ENCODE measurements at regions not wholly inside any gene's neighbourhood (a gene's known extent, or its start where the extent isn't known, plus 50 kb on each side); places are given as distances from the start of the nearest gene placed in this dataset.
"Not testable (repeated sequence)": the region's sequence is repeated elsewhere in the genome, so short reads cannot be mapped to it uniquely, and the experiment has no call there.

GRCh38 chr3:117842086-117842485, 1132.5 kb downstream of the TUSC7 start:
- no peak for DNase-seq (ENCODE audit: low spot score)

GRCh38 chr3:117843356-117843755, 1133.8 kb downstream of the TUSC7 start:
- DNase-seq (ENCODE audit: low spot score), result no peak

DNA sequence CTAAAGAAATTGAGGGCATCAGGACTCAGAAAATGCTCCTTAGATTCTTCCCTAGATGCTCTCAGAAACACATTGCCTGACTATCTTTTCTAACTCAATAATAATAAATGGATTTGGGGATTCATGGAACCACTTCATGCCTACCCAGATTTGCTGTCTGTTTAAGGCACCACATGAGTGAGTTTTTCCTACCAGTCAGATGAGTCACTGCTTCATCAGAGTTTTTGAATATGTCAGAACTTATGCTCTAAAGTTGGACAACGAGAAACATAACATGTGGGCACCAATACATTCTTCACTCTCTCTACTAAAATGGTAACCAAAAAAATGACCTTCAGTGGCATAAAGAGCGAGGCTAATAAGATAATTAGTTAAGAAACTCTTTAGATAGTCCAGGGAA, 1135.1 kb downstream of the TUSC7 start:
- DNase-seq (ENCODE audit: low spot score), result no peak

DNA sequence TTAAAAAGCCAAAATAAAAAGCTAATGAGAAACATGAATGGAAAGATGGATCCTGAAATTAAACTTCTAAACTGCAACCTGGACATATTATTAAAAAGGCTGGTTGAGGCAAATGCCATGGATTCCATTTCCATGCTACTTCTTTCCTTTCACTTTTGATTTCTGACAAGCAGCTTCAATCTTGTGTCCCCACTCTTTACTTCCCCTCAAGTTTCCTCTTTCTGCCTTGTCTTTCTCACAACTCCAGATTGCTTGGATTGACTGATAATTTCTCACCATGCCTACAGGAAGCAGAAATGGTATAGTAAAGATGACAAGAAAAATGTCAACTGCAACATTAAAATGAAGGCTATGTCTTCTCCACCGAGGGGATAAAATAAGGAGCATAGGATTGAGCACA, 1136.7 kb downstream of the TUSC7 start:
- no peak for DNase-seq (ENCODE audit: low spot score)

- DNase-seq (ENCODE audit: low spot score), result no peak
Measured at GRCh38 chr3:117848606-117849005, 1139.0 kb downstream of the TUSC7 start.

DNA sequence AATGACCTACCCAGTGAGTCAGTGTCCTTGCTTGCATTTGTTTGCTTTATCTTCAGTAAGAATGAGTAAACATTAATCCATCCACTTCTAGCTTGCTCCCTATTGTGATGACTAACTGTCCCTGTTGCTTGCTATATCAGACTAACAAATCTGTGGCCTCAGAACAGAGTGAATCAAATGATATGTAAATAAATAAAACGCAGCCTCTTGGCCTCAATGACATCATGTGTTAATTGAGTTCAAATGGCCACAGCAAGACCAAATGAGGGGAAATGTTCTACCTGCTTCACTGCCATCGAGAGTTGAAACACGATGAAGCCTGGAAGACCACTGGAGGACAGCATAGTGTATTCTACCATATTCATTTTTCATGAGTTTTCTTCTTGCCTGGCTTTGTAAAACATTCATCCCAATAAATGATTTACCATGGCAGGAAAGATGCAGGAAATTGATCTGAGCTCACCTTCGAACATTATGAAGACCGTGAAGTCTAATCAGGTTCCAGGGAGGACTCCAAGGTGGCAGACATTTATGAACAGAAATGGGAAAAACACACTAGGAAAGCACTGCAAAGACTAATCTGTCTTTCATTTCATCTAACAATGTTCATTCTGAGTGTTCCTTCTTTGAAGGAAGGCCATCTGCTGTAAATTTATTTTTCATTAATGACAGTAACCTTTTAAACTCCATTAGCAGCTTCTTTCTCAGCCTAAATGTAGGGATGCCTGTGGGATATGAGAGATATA, 1144.5 kb downstream of the TUSC7 start:
- DNase-seq (ENCODE audit: low spot score), result no peak

DNA sequence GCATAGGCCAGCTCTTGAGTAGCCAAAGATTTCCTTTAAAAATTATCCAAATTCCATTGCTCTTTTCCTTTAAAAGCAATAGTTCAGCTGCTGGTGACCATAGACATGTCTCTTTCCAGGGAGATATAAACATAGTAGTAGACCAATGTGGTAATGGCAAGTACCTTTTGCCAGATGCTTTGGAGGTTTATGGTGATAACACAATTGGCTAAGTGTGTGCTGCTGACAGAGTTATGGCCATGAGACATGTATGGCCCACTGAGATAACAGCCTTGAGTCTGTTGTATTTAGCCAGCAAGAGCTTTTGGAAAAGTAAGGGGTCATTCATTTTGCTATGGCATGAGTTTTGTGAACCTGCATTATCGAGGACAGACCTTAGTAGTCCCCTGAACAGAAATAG, 1146.8 kb downstream of the TUSC7 start:
- DNase-seq (ENCODE audit: low spot score), result no peak

DNA sequence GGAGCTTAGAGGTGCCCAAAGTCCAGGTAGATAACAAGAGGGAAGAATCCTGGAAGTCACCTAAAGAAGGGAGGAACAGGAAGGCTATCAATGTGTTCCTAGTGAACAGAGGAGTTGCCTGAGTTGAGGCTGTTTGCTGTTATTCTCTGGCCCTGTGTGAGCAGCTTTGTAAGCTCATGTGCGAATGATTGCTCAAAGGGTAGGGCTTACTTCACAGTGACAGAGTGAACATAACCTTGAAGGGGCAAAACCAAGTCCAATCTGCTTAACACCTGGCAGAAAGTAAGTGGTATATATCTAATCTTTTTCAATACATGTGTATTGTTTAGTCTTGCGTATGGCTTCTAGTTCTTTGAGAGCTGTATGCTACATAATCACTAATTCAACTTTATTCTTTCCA, 1153.6 kb downstream of the TUSC7 start:
- no peak for DNase-seq (ENCODE audit: low spot score)

DNA sequence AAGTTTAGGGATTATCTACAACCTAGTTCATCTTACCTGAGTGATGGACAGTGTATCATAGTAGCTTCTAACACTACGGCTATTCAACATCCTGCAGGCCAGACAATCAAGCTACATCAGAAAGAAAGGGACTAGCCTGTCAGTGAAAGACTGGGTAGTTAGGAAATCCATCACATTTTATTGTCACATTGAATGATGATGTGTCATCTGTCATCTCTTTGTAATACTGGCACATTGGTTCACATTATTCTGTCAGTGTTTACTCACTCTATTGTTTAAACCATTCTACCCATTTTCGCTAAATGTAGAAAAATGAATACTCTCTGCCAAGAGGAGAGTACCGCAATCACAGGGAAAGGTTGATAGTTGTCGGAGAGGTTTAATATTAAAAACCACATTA, 1155.8 kb downstream of the TUSC7 start:
- no peak for DNase-seq (ENCODE audit: low spot score)

- no peak for DNase-seq (ENCODE audit: low spot score)
Measured at GRCh38 chr3:117868766-117869165, 1159.2 kb downstream of the TUSC7 start.

GRCh38 chr3:117871934-117872333, 1162.4 kb downstream of the TUSC7 start:
- no peak for DNase-seq (ENCODE audit: low spot score)

- not testable (repeated sequence) for DNase-seq (ENCODE audit: low spot score)
Measured at GRCh38 chr3:117872594-117873248, 1161.9 kb downstream of the IGSF11 start.

- peak; percentile 45 for DNase-seq (ENCODE audit: low spot score)
Measured at GRCh38 chr3:117873249-117873600, 1161.4 kb downstream of the IGSF11 start.

GRCh38 chr3:117874028-117874690, 1160.5 kb downstream of the IGSF11 start:
- peak; percentile 81 for DNase-seq (ENCODE audit: low spot score)

DNA sequence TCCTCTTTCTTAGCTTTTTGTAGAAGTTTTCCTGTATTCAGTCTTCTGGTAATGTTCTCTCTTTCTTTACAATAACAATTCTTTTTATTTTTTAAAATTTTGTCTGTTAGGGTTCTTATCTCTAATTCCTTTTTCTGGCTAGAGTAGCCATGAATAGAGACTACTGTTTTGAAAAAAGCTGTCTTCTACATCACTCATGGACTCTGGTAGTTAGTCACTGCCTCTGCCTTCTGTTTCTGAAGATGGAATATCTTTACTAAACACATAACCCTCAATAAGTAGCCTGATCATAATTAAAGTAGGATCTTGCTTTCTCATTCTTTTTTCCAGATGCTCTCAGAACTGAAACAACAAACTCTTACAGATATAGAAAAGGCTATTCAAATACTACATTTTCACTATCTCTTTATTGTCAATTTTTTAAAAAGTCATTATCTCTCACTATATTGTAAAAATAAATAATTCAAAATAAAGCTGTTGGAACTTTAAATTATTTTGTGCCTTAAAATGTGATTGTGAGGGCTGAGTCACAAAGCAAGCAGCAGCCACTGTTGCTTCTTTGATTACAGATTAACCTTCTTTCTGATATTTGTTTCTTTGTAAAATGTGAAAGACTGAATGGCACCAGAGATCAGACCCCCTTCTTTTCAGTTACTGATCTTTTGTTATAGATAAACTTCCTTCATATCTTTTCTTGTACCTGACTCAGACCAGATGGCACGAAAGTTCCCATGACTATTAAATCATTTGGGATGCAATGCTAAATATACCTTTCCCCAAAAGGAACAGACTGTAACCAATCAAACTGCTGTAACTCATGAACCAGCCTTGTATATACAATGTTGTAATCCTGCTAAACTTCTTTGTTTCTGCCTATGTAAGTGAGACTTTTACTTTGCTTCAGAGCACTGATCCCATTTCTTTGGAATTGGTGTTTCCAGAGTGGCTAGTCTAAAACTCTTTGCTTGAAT, 1159.5 kb downstream of the IGSF11 start:
- peak; percentile 60 for DNase-seq (ENCODE audit: low spot score)

GRCh38 chr3:117875887-117876286, 1158.8 kb downstream of the IGSF11 start:
- DNase-seq (ENCODE audit: low spot score), result no peak

GRCh38 chr3:117880638-117881037, 1154.0 kb downstream of the IGSF11 start:
- no peak for DNase-seq (ENCODE audit: low spot score)

- no peak for DNase-seq (ENCODE audit: low spot score)
Measured at GRCh38 chr3:117881210-117881609, 1153.4 kb downstream of the IGSF11 start.

DNA sequence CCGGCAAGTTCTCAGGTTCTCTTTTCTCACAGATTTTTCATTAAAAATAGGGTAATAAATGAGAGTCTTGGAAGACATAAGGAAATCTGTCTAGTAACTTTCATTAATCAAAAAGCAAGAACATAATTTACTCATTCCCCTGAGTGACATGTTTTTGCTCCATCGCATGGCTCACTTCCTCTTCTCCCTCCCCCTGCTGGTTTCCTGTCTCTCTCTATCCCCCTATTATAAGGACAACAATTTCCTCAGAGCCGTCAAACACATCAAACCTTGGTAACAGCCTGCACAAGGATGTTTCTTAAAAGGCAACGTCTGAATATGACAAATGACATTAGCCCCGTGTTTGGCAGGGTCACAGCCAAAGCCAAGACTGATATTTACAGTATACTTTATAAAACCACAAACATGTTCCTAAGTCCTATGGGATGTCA, 1149.6 kb downstream of the IGSF11 start:
- no peak for DNase-seq (ENCODE audit: low spot score)

DNA sequence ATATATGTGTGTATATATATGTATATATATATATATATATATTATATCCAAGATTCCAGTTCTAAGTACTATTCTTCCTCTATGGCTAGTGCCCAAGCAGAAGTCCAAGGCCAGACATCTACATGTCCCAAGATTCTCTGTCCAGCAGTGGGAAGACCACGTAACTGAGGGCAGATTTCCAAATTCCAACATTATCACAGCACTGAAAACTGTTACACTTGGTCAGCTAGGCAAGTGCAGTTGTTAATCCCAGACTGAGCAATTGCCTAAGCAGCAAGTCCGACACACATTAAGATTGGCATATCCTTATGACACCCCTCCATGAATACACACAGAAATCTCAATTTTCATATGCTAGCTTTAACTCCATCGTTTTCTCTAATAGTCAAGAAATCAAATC, 1148.5 kb downstream of the IGSF11 start:
- no peak for DNase-seq (ENCODE audit: low spot score)

DNA sequence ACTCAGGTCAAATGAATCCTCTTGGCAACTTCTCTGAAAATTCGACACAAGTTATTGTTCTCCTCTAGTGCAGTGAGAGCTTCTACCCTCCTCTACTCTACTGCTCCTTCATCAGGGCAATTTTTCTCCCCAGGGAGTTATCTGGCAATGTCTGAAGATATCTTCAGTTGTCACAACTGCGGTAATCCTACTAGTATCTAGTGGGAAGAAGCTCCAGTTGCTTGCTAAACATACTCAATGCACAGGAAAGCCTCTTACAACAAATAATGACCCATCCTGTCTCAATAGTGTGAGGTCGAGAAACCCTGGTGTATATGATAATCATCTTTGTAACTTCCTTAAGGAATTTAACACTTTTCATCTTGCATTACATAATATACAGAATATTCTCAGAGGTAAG, 1147.6 kb downstream of the IGSF11 start:
- no peak for DNase-seq (ENCODE audit: low spot score)

- no peak for DNase-seq (ENCODE audit: low spot score)
Measured at GRCh38 chr3:117887901-117888300, 1146.7 kb downstream of the IGSF11 start.

All from COLO829 (cell line).